HEK293T (cell line): ENCODE measurements at regions not wholly inside any gene's neighbourhood (a gene's known extent, or its start where the extent isn't known, plus 50 kb on each side); places are given as distances from the start of the nearest gene placed in this dataset.

ENCODE experiments used
- ARNT ChIP-seq: fragments of 450-650 bp; IDR thresholded peaks from 2 replicates; pipeline ENCODE4 v1.6.1; 2017; ENCODE audit warnings: mild to moderate bottlenecking
- BHLHE40 ChIP-seq: fragments of 450-650 bp; IDR thresholded peaks from 2 replicates; pipeline ENCODE4 v1.6.1; 2016; ENCODE audit warnings: mild to moderate bottlenecking, moderate library complexity, borderline replicate concordance
- CTBP1 ChIP-seq: fragments of 450-650 bp; IDR thresholded peaks from 2 replicates; pipeline ENCODE4 v1.6.1; 2016; ENCODE audit warnings: borderline replicate concordance
- ELF4 ChIP-seq: fragments of 450-650 bp; IDR thresholded peaks from 2 replicates; pipeline ENCODE4 v1.6.1; 2017; ENCODE audit warnings: antibody characterized with exemption
- FOXA1 ChIP-seq: fragments of 450-650 bp; IDR thresholded peaks from 2 replicates; pipeline ENCODE4 v1.6.1; 2016; ENCODE audit warnings: mild to moderate bottlenecking
- FOXK2 ChIP-seq: fragments of 450-650 bp; IDR thresholded peaks from 2 replicates; pipeline ENCODE4 v1.6.1; 2016; ENCODE audit warnings: mild to moderate bottlenecking
- FOXM1 ChIP-seq: fragments of 450-650 bp; IDR thresholded peaks from 2 replicates; pipeline ENCODE4 v1.6.1; 2017; ENCODE audit warnings: mild to moderate bottlenecking, borderline replicate concordance
- HDGF ChIP-seq: fragments of 450-650 bp; IDR thresholded peaks from 2 replicates; pipeline ENCODE4 v1.6.1; 2017; ENCODE audit warnings: antibody characterized with exemption, borderline replicate concordance
- L3MBTL2 ChIP-seq: fragments of 450-650 bp; conservative IDR thresholded peaks from 2 replicates; pipeline ENCODE4 v1.6.1; 2016; ENCODE audit warnings: mild to moderate bottlenecking
- LEF1 ChIP-seq: fragments of 450-650 bp; IDR thresholded peaks from 2 replicates; pipeline ENCODE4 v1.6.1; 2017; ENCODE audit warnings: mild to moderate bottlenecking, borderline replicate concordance
- NFRKB ChIP-seq: fragments of 450-650 bp; IDR thresholded peaks from 2 replicates; pipeline ENCODE4 v1.6.1; 2016; ENCODE audit warnings: mild to moderate bottlenecking, moderate library complexity
- SP1 ChIP-seq: fragments of 450-650 bp; IDR thresholded peaks from 2 replicates; pipeline ENCODE4 v1.6.1; 2017
- SUZ12 ChIP-seq: fragments of 450-650 bp; IDR thresholded peaks from 2 replicates; pipeline ENCODE4 v1.6.1; 2016; ENCODE audit warnings: mild to moderate bottlenecking

DNA sequence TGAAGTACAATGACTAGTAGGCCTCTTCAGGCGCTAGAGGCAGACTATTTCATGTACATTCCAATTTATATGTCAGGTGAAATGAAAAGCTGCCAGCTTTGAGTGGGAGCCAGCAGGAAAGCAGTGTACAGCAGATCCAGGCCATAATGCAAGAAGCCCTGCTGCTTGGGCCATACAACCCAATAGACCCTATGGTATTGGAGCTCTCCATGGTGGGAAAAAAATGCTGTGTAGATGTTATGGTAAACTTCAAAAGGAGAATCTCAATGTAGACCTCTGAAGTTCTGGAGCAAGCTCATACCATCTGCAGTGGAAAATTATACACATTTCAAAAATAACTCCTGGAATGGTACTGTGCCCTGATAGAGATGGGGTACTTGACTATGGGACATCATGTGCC is 71.5 kb upstream of the CD82 start:
- TF ChIP-seq NFRKB (no peak), BHLHE40 (no peak), SUZ12 (no peak), HDGF (no peak), ELF4 (no peak), CTBP1 (no peak), FOXK2 (no peak), ARNT (no peak), LEF1 (no peak), L3MBTL2 (no peak), FOXM1 (no peak), FOXA1 (no peak), SP1 (no peak)
